ENCODE measurements at regions not wholly inside any gene's neighbourhood (a gene's known extent, or its start where the extent isn't known, plus 50 kb on each side); places are given as distances from the start of the nearest gene placed in this dataset.

DNA sequence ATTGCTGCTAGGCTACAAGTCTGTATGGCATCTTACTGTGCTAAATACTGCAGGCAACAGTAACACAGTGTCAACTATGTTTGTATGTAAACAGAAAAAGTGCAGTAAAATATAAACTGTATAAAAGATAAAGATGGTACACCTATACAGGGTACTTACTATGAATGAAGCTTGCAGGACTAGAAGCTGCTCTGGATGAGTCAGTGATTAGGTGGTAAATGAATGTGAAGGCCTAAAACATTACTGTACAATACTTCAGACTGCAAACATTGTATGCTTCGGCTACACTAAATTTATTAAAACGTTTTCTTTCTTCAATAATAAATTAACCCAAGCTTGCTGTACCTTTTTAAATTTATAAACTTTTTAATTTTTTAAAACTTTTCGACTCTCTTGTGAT is 97.1 kb downstream of the HLX start:
- H4K20me1 ChIP-seq (ENCODE audit: insufficient read depth, low read length): no peaks in the 10 kb centered on the region
- no peaks in the 10 kb centered on the region for H3K4me1 ChIP-seq (ENCODE audit: insufficient read depth, low read length)
- no peak overlapping the region for H3K9ac ChIP-seq (ENCODE audit: low read length)
- H3K79me2 ChIP-seq (ENCODE audit: insufficient read depth, low read length): no peaks in the 10 kb centered on the region
- H2AFZ ChIP-seq (ENCODE audit: low read depth, low read length): no peak overlapping the region
- H3K36me3 ChIP-seq (ENCODE audit: insufficient read depth, low read length): no peaks in the 10 kb centered on the region
- H3K36me3 Mint-ChIP-seq (ENCODE audit: low read depth, unreplicated experiment): no peaks in the 10 kb centered on the region
- no peak overlapping the region for H3K27ac ChIP-seq (ENCODE audit: low read depth, low read length)
- no peak overlapping the region for H3K4me2 ChIP-seq (ENCODE audit: low read length)
- H3K27me3 Mint-ChIP-seq (ENCODE audit: low read depth, unreplicated experiment): no peaks in the 10 kb centered on the region
- peaks cover 5% of the 10 kb centered on the region for H3K4me1 Mint-ChIP-seq (ENCODE audit: low read depth, unreplicated experiment)
- DNase-seq (ENCODE audit: low read depth): no peak
- no peak for FAIRE-seq
- no peaks in the 10 kb centered on the region for H3K27me3 ChIP-seq (ENCODE audit: insufficient read depth, low read length)
- no peaks in the 10 kb centered on the region for H3K9me3 Mint-ChIP-seq (ENCODE audit: unreplicated experiment)
- no peaks in the 10 kb centered on the region for H3K9me3 ChIP-seq (ENCODE audit: insufficient read depth, low read depth, low read length)
- TF ChIP-seq CTCF (IDR thresholded peaks at IDR 0.05; ENCODE audit: insufficient read depth, low read depth, low read length): no peak
- TF ChIP-seq EZH2 (IDR thresholded peaks at IDR 0.05; ENCODE audit: insufficient read depth, low read length): no peak
- no peak overlapping the region for H3K27ac Mint-ChIP-seq (ENCODE audit: unreplicated experiment)
- no peak overlapping the region for H3K4me3 ChIP-seq (ENCODE audit: insufficient read depth, low read depth, low read length)
- H3K4me3 Mint-ChIP-seq (ENCODE audit: unreplicated experiment): no peak overlapping the region

DNA sequence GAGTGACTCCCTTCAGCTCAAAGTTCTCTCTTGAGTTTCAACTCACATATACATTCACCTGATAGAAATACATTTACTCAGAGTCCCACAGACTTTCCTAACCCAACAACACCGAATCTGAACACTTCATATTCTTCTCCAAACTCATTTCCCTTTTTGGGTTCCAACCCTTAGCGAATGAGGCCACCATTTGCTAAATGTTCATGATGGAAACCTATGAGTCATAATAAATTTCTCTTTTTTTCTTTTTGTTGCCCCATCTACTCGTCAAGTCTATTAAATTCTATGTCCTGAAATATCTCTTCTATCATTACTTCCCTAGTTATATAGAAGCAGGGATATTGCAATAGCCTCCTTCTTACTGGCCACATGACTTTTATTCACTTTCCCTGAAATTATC is 100.1 kb downstream of the HLX start:
- no peaks in the 10 kb centered on the region for H3K4me1 ChIP-seq (ENCODE audit: insufficient read depth, low read length)
- no peaks in the 10 kb centered on the region for H3K36me3 ChIP-seq (ENCODE audit: insufficient read depth, low read length)
- H4K20me1 ChIP-seq (ENCODE audit: insufficient read depth, low read length): no peaks in the 10 kb centered on the region
- H3K27me3 Mint-ChIP-seq (ENCODE audit: low read depth, unreplicated experiment): peaks cover 3% of the 10 kb centered on the region
- no peak overlapping the region for H3K4me3 ChIP-seq (ENCODE audit: insufficient read depth, low read depth, low read length)
- no peaks in the 10 kb centered on the region for H3K79me2 ChIP-seq (ENCODE audit: insufficient read depth, low read length)
- no peak for DNase-seq (ENCODE audit: low read depth)
- no peak overlapping the region for H3K27ac Mint-ChIP-seq (ENCODE audit: unreplicated experiment)
- no peaks in the 10 kb centered on the region for H3K9me3 ChIP-seq (ENCODE audit: insufficient read depth, low read depth, low read length)
- H3K4me3 Mint-ChIP-seq (ENCODE audit: unreplicated experiment): no peak overlapping the region
- H3K27me3 ChIP-seq (ENCODE audit: insufficient read depth, low read length): no peaks in the 10 kb centered on the region
- H3K9ac ChIP-seq (ENCODE audit: low read length): no peak overlapping the region
- H3K9me3 Mint-ChIP-seq (ENCODE audit: unreplicated experiment): no peaks in the 10 kb centered on the region
- H3K27ac ChIP-seq (ENCODE audit: low read depth, low read length): no peak overlapping the region
- FAIRE-seq: no peak
- H2AFZ ChIP-seq (ENCODE audit: low read depth, low read length): no peak overlapping the region
- TF ChIP-seq EZH2 (IDR thresholded peaks at IDR 0.05; ENCODE audit: insufficient read depth, low read length) (no peak), CTCF (IDR thresholded peaks at IDR 0.05; ENCODE audit: insufficient read depth, low read depth, low read length) (no peak)
- H3K4me1 Mint-ChIP-seq (ENCODE audit: low read depth, unreplicated experiment): peaks cover 4% of the 10 kb centered on the region
- no peak overlapping the region for H3K4me2 ChIP-seq (ENCODE audit: low read length)
- no peaks in the 10 kb centered on the region for H3K36me3 Mint-ChIP-seq (ENCODE audit: low read depth, unreplicated experiment)

- DNase-seq (ENCODE audit: low read depth) (no peak), FAIRE-seq (no peak)
- H3K9me3 ChIP-seq (ENCODE audit: insufficient read depth, low read depth, low read length): no peaks in the 10 kb centered on the region
- Mint-ChIP-seq H3K27me3 (ENCODE audit: low read depth, unreplicated experiment) (peaks cover 3% of the 10 kb centered on the region), H3K4me3 (ENCODE audit: unreplicated experiment) (no peak overlapping the region), H3K9me3 (ENCODE audit: unreplicated experiment) (no peaks in the 10 kb centered on the region), H3K4me1 (ENCODE audit: low read depth, unreplicated experiment) (no peaks in the 10 kb centered on the region), H3K36me3 (ENCODE audit: low read depth, unreplicated experiment) (no peaks in the 10 kb centered on the region), H3K27ac (ENCODE audit: unreplicated experiment) (no peak overlapping the region)
- H3K4me3 ChIP-seq (ENCODE audit: insufficient read depth, low read depth, low read length): no peak overlapping the region
- H3K4me1 ChIP-seq (ENCODE audit: insufficient read depth, low read length): no peaks in the 10 kb centered on the region
- no peak overlapping the region for H2AFZ ChIP-seq (ENCODE audit: low read depth, low read length)
- H3K27ac ChIP-seq (ENCODE audit: low read depth, low read length): no peak overlapping the region
- no peaks in the 10 kb centered on the region for H4K20me1 ChIP-seq (ENCODE audit: insufficient read depth, low read length)
- no peak overlapping the region for H3K4me2 ChIP-seq (ENCODE audit: low read length)
- no peaks in the 10 kb centered on the region for H3K27me3 ChIP-seq (ENCODE audit: insufficient read depth, low read length)
- no peak for TF ChIP-seq EZH2 (IDR thresholded peaks at IDR 0.05; ENCODE audit: insufficient read depth, low read length)
- TF ChIP-seq CTCF (IDR thresholded peaks at IDR 0.05; ENCODE audit: insufficient read depth, low read depth, low read length): no peak
- no peaks in the 10 kb centered on the region for H3K36me3 ChIP-seq (ENCODE audit: insufficient read depth, low read length)
- no peaks in the 10 kb centered on the region for H3K79me2 ChIP-seq (ENCODE audit: insufficient read depth, low read length)
- H3K9ac ChIP-seq (ENCODE audit: low read length): no peak overlapping the region
Measured at GRCh38 chr1:220982686-220983085, 103.4 kb downstream of the HLX start.

All from astrocyte (in vitro differentiated cells and primary cell).